H9 (cell line): ENCODE measurements at regions not wholly inside any gene's neighbourhood (a gene's known extent, or its start where the extent isn't known, plus 50 kb on each side); places are given as distances from the start of the nearest gene placed in this dataset.

Source experiments
- DNase-seq: peaks from one replicate; pipeline ENCODE4 v3.0.0-alpha.2; 2017
- H2AFZ ChIP-seq: one replicate; pipeline ENCODE4 v1.6.1; 2013; ENCODE audit warnings: mild to moderate bottlenecking, low read length, control low read depth, moderate library complexity
- H2AK5ac ChIP-seq: 2 replicates; pipeline ENCODE4 v1.6.1; 2013; ENCODE audit warnings: low read length, control low read depth, mixed read lengths; ENCODE audit not compliant: insufficient read length
- H2BK120ac ChIP-seq: one replicate; pipeline ENCODE4 v1.6.1; 2013; ENCODE audit warnings: low read depth, mild to moderate bottlenecking, low read length, control low read depth, inconsistent platforms; ENCODE audit not compliant: poor library complexity, severe bottlenecking
- H2BK12ac ChIP-seq: 2 replicates; pipeline ENCODE4 v1.6.1; 2013; ENCODE audit warnings: low read length, control low read depth, mixed read lengths, low read depth; ENCODE audit not compliant: insufficient read length
- H2BK15ac ChIP-seq: 2 replicates; pipeline ENCODE4 v1.6.1; 2013; ENCODE audit warnings: low read depth, low read length, control low read depth
- H2BK20ac ChIP-seq: one replicate; pipeline ENCODE4 v1.6.1; 2013; ENCODE audit warnings: low read depth, mild to moderate bottlenecking, low read length, control low read depth, inconsistent platforms; ENCODE audit not compliant: poor library complexity, severe bottlenecking
- H2BK5ac ChIP-seq: 2 replicates; pipeline ENCODE4 v1.6.1; 2013; ENCODE audit warnings: low read length, control low read depth, mixed read lengths; ENCODE audit not compliant: insufficient read length
- H3K14ac ChIP-seq: 2 replicates; pipeline ENCODE4 v1.6.1; 2013; ENCODE audit warnings: low read length, control low read depth; ENCODE audit not compliant: insufficient read depth
- H3K18ac ChIP-seq: 2 replicates; pipeline ENCODE4 v1.6.1; 2013; ENCODE audit warnings: low read depth, mild to moderate bottlenecking, mixed read lengths, low read length, control low read depth; ENCODE audit not compliant: insufficient read length
- H3K23ac ChIP-seq: 2 replicates; pipeline ENCODE4 v1.6.1; 2013; ENCODE audit warnings: low read length, control low read depth, mixed read lengths, low read depth; ENCODE audit not compliant: insufficient read length
- H3K23me2 ChIP-seq: 2 replicates; pipeline ENCODE4 v1.6.1; 2013; ENCODE audit warnings: low read depth, mild to moderate bottlenecking, mixed read lengths, low read length, control low read depth; ENCODE audit not compliant: insufficient read length, poor library complexity, severe bottlenecking
- H3K27ac ChIP-seq: 2 replicates; pipeline ENCODE4 v1.5.1; 2013; ENCODE audit warnings: low read length, control low read depth, mixed read lengths, low read depth; ENCODE audit not compliant: insufficient read length
- H3K27me3 ChIP-seq: 2 replicates; pipeline ENCODE4 v1.6.1; 2013; ENCODE audit warnings: low read length, control low read depth, inconsistent platforms; ENCODE audit not compliant: insufficient read depth
- H3K4ac ChIP-seq: 2 replicates; pipeline ENCODE4 v1.6.1; 2013; ENCODE audit warnings: low read depth, mild to moderate bottlenecking, control low read depth, inconsistent platforms, low read length, moderate library complexity
- H3K4me1 ChIP-seq: 2 replicates; pipeline ENCODE4 v1.6.1; 2013; ENCODE audit warnings: low read length, control low read depth, inconsistent platforms; ENCODE audit not compliant: insufficient read depth
- H3K4me2 ChIP-seq: 2 replicates; pipeline ENCODE4 v1.6.1; 2013; ENCODE audit warnings: low read length, control low read depth, mixed read lengths; ENCODE audit not compliant: insufficient read length, insufficient read depth
- H3K56ac ChIP-seq: 2 replicates; pipeline ENCODE4 v1.6.1; 2013; ENCODE audit warnings: low read depth, mild to moderate bottlenecking, mixed read lengths, low read length, control low read depth; ENCODE audit not compliant: insufficient read length
- H3K79me1 ChIP-seq: 2 replicates; pipeline ENCODE4 v1.6.1; 2013; ENCODE audit warnings: low read depth, mild to moderate bottlenecking, moderate library complexity, low read length, control low read depth, inconsistent platforms; ENCODE audit not compliant: insufficient read depth, poor library complexity, severe bottlenecking
- H3K79me2 ChIP-seq: 2 replicates; pipeline ENCODE4 v1.6.1; 2013; ENCODE audit warnings: low read length, control low read depth, inconsistent platforms; ENCODE audit not compliant: insufficient read depth
- H3K9ac ChIP-seq: 2 replicates; pipeline ENCODE4 v1.6.1; 2013; ENCODE audit warnings: low read length, control low read depth, mixed read lengths; ENCODE audit not compliant: insufficient read length; ENCODE audit errors: extremely low read depth
- H3K9me3 ChIP-seq: one replicate; pipeline ENCODE4 v1.6.1; 2013; ENCODE audit warnings: low read depth, low read length, inconsistent platforms; ENCODE audit not compliant: control insufficient read depth
- H3T11ph ChIP-seq: one replicate; pipeline ENCODE4 v1.6.1; 2013; ENCODE audit warnings: mild to moderate bottlenecking, low read length, control low read depth, inconsistent platforms
- H4K20me1 ChIP-seq: one replicate; pipeline ENCODE4 v1.6.1; 2013; ENCODE audit not compliant: control insufficient read depth, insufficient read length, insufficient read depth
- H4K5ac ChIP-seq: 2 replicates; pipeline ENCODE4 v1.6.1; 2013; ENCODE audit warnings: low read depth, mild to moderate bottlenecking, mixed read lengths, low read length, control low read depth; ENCODE audit not compliant: insufficient read length
- H4K8ac ChIP-seq: replicated peaks from 2 replicates; pipeline ENCODE4 v1.6.1; 2013; ENCODE audit warnings: low read length, control low read depth, mixed read lengths, low read depth; ENCODE audit not compliant: insufficient read length
- H4K91ac ChIP-seq: 2 replicates; pipeline ENCODE4 v1.6.1; 2013; ENCODE audit warnings: low read depth, mild to moderate bottlenecking, moderate library complexity, mixed read lengths, low read length, control low read depth; ENCODE audit not compliant: insufficient read length
- H3K27ac Mint-ChIP-seq, 3 experiments: 2 replicates in 2 of 3; 3 replicates in 1 of 3; pipeline ENCODE4 v1.8.0; 2020 to 2021; ENCODE audit warnings: mixed read lengths in 3 of 3, mild to moderate bottlenecking in 1 of 3, moderate library complexity in 1 of 3
- H3K27me3 Mint-ChIP-seq: 2 replicates; pipeline ENCODE4 v1.8.0; 2021; ENCODE audit warnings: low read depth, mild to moderate bottlenecking, moderate library complexity, mixed read lengths
- H3K36me3 Mint-ChIP-seq, 3 experiments: 2 replicates in 2 of 3; 3 replicates in 1 of 3; pipeline ENCODE4 v1.8.0; 2020 to 2021; ENCODE audit warnings: low read depth in 3 of 3, mixed read lengths in 3 of 3; ENCODE audit not compliant: insufficient read depth in 1 of 3
- H3K4me1 Mint-ChIP-seq, 2 experiments: 2 replicates each; pipeline ENCODE4 v1.8.0; 2020; ENCODE audit warnings: mixed read lengths in 2 of 2
- H3K4me3 Mint-ChIP-seq, 2 experiments: 2 replicates in 1 of 2; 3 replicates in 1 of 2; pipeline ENCODE4 v1.8.0; 2020 to 2021; ENCODE audit warnings: mild to moderate bottlenecking in 2 of 2, mixed read lengths in 2 of 2, moderate library complexity in 1 of 2
- H3K9me3 Mint-ChIP-seq, 2 experiments: 2 replicates in 1 of 2; 3 replicates in 1 of 2; pipeline ENCODE4 v1.8.0; 2020; ENCODE audit warnings: mild to moderate bottlenecking in 2 of 2, mixed read lengths in 2 of 2, moderate library complexity in 1 of 2
- WGBS: extraction: QIAGEN DNeasy Blood & Tissue Kit; methylation state at CpG from one replicate; pipeline ENCODE4 v1.1.7; 2013; ENCODE audit warnings: missing lambda C conversion rate, low lambda C conversion rate, mixed read lengths; ENCODE audit not compliant: insufficient read length; ENCODE audit errors: extremely low coverage; 5-methylcytosine and 5-hydroxymethylcytosine counted together
- TF ChIP-seq, protein P1 (sequence below): fragments of 200-600 bp; sonication (generic); conservative IDR thresholded peaks from 3 replicates; pipeline ENCODE4 v1.8.0; 2021; ENCODE audit warnings: antibody characterized with exemption, mild to moderate bottlenecking

DNA sequence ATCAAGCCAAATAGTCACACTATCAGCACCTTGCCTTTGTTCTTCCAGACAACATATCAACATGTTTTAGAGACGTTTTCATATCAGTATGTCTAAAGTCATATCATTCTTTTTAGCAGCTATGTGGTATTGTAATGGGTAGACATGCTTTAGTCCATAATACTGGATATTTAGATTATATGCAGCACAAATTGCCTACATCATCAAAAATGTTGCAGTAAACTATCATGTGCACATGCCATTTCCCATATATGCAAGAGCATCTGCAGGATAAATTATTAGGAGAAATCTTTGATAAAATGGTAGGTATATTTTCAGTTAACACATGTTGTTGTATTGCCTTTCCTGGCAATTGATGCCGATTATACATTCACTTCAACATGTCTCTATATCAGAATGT is 636.5 kb downstream of the XIRP2 start:
- no peak overlapping the region for H2AK5ac ChIP-seq
- no peaks in the 10 kb centered on the region for H3K27me3 ChIP-seq
- no peaks in the 10 kb centered on the region for H3K4me1 ChIP-seq
- no peaks in the 10 kb centered on the region for H3K27me3 Mint-ChIP-seq
- H3T11ph ChIP-seq: no peak overlapping the region
- H3K9ac ChIP-seq: no peak overlapping the region
- H3K9me3 Mint-ChIP-seq: no peaks in the 10 kb centered on the region; a peak in 1 of 5 replicates
- H4K8ac ChIP-seq: no peak overlapping the region
- no peak overlapping the region for H3K27ac Mint-ChIP-seq
- H3K18ac ChIP-seq: no peak overlapping the region
- peaks cover 0 to 17% of the 10 kb centered on the region in 2 experiments; a peak in 2 of 4 replicates for H3K4me1 Mint-ChIP-seq
- peaks cover 2% of the 10 kb centered on the region for H3K79me1 ChIP-seq
- no peak overlapping the region for H4K91ac ChIP-seq
- no peak overlapping the region for H3K56ac ChIP-seq
- H3K4me3 Mint-ChIP-seq: no peak overlapping the region
- H2BK15ac ChIP-seq: no peak overlapping the region
- H3K9me3 ChIP-seq: no peaks in the 10 kb centered on the region
- no peak overlapping the region for H4K5ac ChIP-seq
- H3K14ac ChIP-seq: no peak overlapping the region
- no peaks in the 10 kb centered on the region for H3K23me2 ChIP-seq
- TF ChIP-seq, protein P1, sequence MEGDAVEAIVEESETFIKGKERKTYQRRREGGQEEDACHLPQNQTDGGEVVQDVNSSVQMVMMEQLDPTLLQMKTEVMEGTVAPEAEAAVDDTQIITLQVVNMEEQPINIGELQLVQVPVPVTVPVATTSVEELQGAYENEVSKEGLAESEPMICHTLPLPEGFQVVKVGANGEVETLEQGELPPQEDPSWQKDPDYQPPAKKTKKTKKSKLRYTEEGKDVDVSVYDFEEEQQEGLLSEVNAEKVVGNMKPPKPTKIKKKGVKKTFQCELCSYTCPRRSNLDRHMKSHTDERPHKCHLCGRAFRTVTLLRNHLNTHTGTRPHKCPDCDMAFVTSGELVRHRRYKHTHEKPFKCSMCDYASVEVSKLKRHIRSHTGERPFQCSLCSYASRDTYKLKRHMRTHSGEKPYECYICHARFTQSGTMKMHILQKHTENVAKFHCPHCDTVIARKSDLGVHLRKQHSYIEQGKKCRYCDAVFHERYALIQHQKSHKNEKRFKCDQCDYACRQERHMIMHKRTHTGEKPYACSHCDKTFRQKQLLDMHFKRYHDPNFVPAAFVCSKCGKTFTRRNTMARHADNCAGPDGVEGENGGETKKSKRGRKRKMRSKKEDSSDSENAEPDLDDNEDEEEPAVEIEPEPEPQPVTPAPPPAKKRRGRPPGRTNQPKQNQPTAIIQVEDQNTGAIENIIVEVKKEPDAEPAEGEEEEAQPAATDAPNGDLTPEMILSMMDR: no peak
- H3K79me2 ChIP-seq: no peaks in the 10 kb centered on the region
- DNase-seq: no peak
- H3K36me3 Mint-ChIP-seq: peaks cover 0 to 10% (median 6%) of the 10 kb centered on the region in 3 experiments; a peak in 6 of 7 replicates
- no peak overlapping the region for H3K23ac ChIP-seq
- H2BK12ac ChIP-seq: no peak overlapping the region
- no CpG with 5 or more reads among the region's 2 CpGs for WGBS
- no peaks in the 10 kb centered on the region for H4K20me1 ChIP-seq
- no peak overlapping the region for H3K27ac ChIP-seq
- no peak overlapping the region for H3K4ac ChIP-seq
- no peak overlapping the region for H3K4me2 ChIP-seq
- H2BK120ac ChIP-seq: no peak overlapping the region
- H2AFZ ChIP-seq: no peak overlapping the region
- H2BK20ac ChIP-seq: no peak overlapping the region
- no peak overlapping the region for H2BK5ac ChIP-seq
